Tibial nerve (tissue), 4 donors: ENCODE measurements at regions not wholly inside any gene's neighbourhood (a gene's known extent, or its start where the extent isn't known, plus 50 kb on each side); places are given as distances from the start of the nearest gene placed in this dataset.

Experiments
- DNase-seq, 2 donors: peaks; one replicate each; pipeline ENCODE4 v3.0.0-alpha.2; 2019; ENCODE audit warnings: low spot score in 2 of 2
- H3K27ac ChIP-seq, 4 donors: fragments of 200-600 bp; sonication (generic) in 3 of 4; one replicate each; pipeline ENCODE4 v1.5.1; 2017 to 2019; ENCODE audit warnings: mild to moderate bottlenecking in 1 of 4
- H3K27me3 ChIP-seq, 2 donors: fragments of 200-600 bp; sonication (generic) in 1 of 2; one replicate each; pipeline versions ENCODE4 v1.5.1 to v1.6.0; 2017 to 2019
- H3K36me3 ChIP-seq, 3 donors: fragments of 200-600 bp; sonication (generic); one replicate each; pipeline ENCODE4 v1.5.1; 2018 to 2019
- H3K4me1 ChIP-seq, 4 donors: fragments of 200-600 bp; sonication (generic) in 3 of 4; one replicate each; pipeline ENCODE4 v1.5.1; 2017 to 2019
- H3K4me3 ChIP-seq, 4 donors: fragments of 200-600 bp; sonication (generic) in 3 of 4; one replicate each; pipeline ENCODE4 v1.5.1; 2017 to 2019; ENCODE audit warnings: mild to moderate bottlenecking in 1 of 4, moderate library complexity in 1 of 4
- H3K9me3 ChIP-seq, 4 donors: fragments of 200-600 bp; sonication (generic) in 3 of 4; one replicate each; pipeline ENCODE4 v1.5.1; 2017 to 2019
- CTCF ChIP-seq, 5 experiments: fragments of 200-600 bp in 3 of 5; fragments of 450-650 bp in 2 of 5; sonication (generic) in 3 of 5; IDR thresholded peaks; one replicate each; pipeline ENCODE4 v1.5.1; 2016 to 2019; ENCODE audit warnings: antibody characterized with exemption in 5 of 5, mild to moderate bottlenecking in 3 of 5, moderate library complexity in 2 of 5
- EP300 ChIP-seq, 2 donors: sonication (generic); formaldehyde crosslinking; IDR thresholded peaks; one replicate each; pipeline ENCODE4 v1.6.1; 2017; ENCODE audit warnings: antibody characterized with exemption in 2 of 2, mild to moderate bottlenecking in 1 of 2
- POLR2A ChIP-seq, 2 donors: fragments of 450-650 bp; IDR thresholded peaks; one replicate each; pipeline ENCODE4 v1.6.1; 2017; ENCODE audit warnings: antibody characterized with exemption in 2 of 2, mild to moderate bottlenecking in 2 of 2, moderate library complexity in 2 of 2
- WGBS, 2 donors: methylation state at CpG; one replicate each; pipeline ENCODE4 v1.1.5; 2018; 5-methylcytosine and 5-hydroxymethylcytosine counted together

DNA sequence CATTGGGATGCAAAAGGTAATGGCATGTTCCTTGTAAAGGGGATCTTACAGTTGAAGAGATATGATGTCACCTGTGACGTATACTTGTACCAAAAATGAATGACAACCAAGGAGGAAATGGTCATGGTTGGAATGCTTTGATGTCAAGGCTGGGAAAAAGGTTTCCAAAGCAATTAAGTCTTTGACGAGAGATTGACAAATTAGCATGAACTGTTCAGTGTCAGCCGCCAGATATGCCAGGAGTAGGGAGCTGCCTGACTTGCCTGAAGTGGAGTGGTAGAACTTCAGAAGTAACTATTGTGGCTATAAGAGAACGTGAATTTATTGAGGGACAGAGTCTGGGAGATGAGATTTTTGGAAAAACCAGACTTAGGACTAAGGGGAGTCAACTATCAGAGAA is 88.1 kb downstream of the SEPTIN7 start:
- no peaks in the 10 kb centered on the region for H3K27me3 ChIP-seq
- TF ChIP-seq CTCF (IDR thresholded peaks at IDR 0.05) (no peak), EP300 (IDR thresholded peaks at IDR 0.05) (no peak), POLR2A (IDR thresholded peaks at IDR 0.05) (no peak)
- H3K27ac ChIP-seq, result no peak overlapping the region
- no peaks in the 10 kb centered on the region for H3K9me3 ChIP-seq
- WGBS, 2 donors, result 93 to 94% methylated on average over 4 of the region's 4 CpGs
- no peak for DNase-seq
- H3K4me3 ChIP-seq, result no peak overlapping the region
- peaks cover 0 to 40% (median under 1%) of the 10 kb centered on the region in 3 donors for H3K36me3 ChIP-seq
- H3K4me1 ChIP-seq, result no peaks in the 10 kb centered on the region

- TF ChIP-seq POLR2A (IDR thresholded peaks at IDR 0.05) (no peak), EP300 (IDR thresholded peaks at IDR 0.05) (no peak), CTCF (IDR thresholded peaks at IDR 0.05) (no peak)
- WGBS, 2 donors, result 92 to 97% methylated on average over 2 of the region's 2 CpGs
- Histone ChIP-seq H3K27ac (no peak overlapping the region), H3K36me3 (peaks cover 0 to 33% (median 0%) of the 10 kb centered on the region in 3 donors), H3K27me3 (no peaks in the 10 kb centered on the region), H3K9me3 (no peaks in the 10 kb centered on the region), H3K4me1 (no peaks in the 10 kb centered on the region), H3K4me3 (no peak overlapping the region)
- no peak for DNase-seq
Measured at GRCh38 chr7:35889870-35890269, 89.0 kb downstream of the SEPTIN7 start.

DNA sequence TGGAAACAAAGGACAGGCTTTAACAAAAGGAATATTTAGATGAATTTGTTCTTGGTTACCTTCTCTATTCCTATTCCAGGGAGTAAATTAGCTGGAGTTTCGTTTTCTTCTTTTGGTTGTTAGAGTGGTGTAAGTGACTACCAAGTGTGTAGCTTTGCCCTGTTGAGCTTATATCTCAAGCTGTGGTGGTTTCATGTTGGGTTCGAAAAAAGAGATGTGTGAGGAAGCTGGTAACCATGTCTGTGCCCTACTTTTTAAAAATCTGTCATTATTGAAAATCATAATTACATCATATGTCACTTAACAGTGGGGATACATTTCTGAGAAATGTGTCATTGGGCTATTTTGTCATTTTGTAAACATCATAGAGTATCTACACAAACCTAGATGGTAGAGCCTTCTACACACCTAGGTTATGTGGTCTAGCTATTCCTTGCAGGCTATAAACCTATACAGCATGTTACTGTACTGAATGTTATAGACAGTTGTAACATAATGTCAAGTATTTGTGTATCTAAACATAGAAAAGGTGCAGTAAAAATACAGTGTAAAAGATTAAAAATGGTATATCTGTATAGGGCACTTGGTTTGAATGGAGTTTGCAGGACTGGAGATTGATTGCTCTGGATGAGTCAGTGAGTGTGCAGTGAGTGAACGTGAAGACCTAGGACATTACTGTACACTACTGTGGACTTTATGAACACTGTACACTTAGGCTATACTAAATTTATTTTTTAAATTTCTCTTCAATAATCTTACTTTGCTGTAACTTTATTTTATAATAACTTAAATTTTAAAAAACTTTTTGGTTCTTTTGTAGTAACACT is 90.4 kb downstream of the SEPTIN7 start:
- TF ChIP-seq CTCF (IDR thresholded peaks at IDR 0.05), result no peak
- Histone ChIP-seq H3K36me3 (peaks cover 0 to 38% (median 0%) of the 10 kb centered on the region in 3 donors), H3K27ac (no peak overlapping the region), H3K9me3 (no peaks in the 10 kb centered on the region), H3K4me3 (no peak overlapping the region), H3K4me1 (no peaks in the 10 kb centered on the region), H3K27me3 (no peaks in the 10 kb centered on the region)
- 90% methylated on average over 3 of the region's 3 CpGs for whole genome bisulfite sequencing, 2 donors
- DNase-seq, result no peak

GRCh38 chr7:35893649-35894048 is 92.8 kb downstream of the SEPTIN7 start:
- TF ChIP-seq EP300 (IDR thresholded peaks at IDR 0.05) (no peak), CTCF (IDR thresholded peaks at IDR 0.05) (no peak), POLR2A (IDR thresholded peaks at IDR 0.05) (no peak)
- WGBS, 2 donors, result 72% methylated on average over 1 of the region's 1 CpG
- Histone ChIP-seq H3K36me3 (peaks cover 0 to 22% (median 0%) of the 10 kb centered on the region in 3 donors), H3K4me1 (peaks cover 0 to 8% (median 0%) of the 10 kb centered on the region in 4 donors), H3K27ac (no peak overlapping the region), H3K9me3 (no peaks in the 10 kb centered on the region), H3K4me3 (no peak overlapping the region), H3K27me3 (no peaks in the 10 kb centered on the region)
- no peak for DNase-seq

DNA sequence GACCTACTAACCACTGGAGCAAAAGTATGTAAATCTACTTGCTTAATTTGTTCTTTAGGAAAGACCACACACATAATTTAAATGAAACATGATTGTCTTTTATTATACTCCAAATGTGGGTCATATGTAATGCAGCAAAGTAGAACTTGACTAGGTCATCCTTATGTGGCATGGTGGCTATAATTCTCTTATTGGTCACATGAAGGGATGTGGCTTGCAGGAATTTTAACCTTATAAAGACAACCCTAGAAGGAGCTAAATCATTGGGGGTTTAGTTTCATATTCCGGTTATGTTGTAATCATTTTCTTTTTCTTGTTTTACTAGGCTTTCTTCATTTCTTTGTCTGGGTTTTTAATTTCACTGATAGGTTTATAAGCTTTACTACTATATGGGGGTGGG is 93.9 kb downstream of the SEPTIN7 start:
- Histone ChIP-seq H3K27ac (no peak overlapping the region), H3K36me3 (peaks cover 0 to 23% (median 0%) of the 10 kb centered on the region in 3 donors), H3K9me3 (no peaks in the 10 kb centered on the region), H3K27me3 (no peaks in the 10 kb centered on the region), H3K4me3 (no peak overlapping the region), H3K4me1 (peaks cover 0 to 8% (median 0%) of the 10 kb centered on the region in 4 donors)
- DNase-seq, result no peak
- WGBS, 2 donors, result 77 to 79% methylated on average over 1 of the region's 1 CpG
- TF ChIP-seq EP300 (IDR thresholded peaks at IDR 0.05) (no peak), POLR2A (IDR thresholded peaks at IDR 0.05) (no peak), CTCF (IDR thresholded peaks at IDR 0.05) (no peak)
